ENCODE measurements at regions not wholly inside any gene's neighbourhood (a gene's known extent, or its start where the extent isn't known, plus 50 kb on each side); places are given as distances from the start of the nearest gene placed in this dataset.

- no peak for DNase-seq (ENCODE audit: low read depth in 1 of 2, low spot score in 1 of 2)
- Histone ChIP-seq H3K4me3 (no peak overlapping the region), H3K27me3 (no peaks in the 10 kb centered on the region), H3K9me3 (ENCODE audit: low read depth) (no peaks in the 10 kb centered on the region), H3K4me1 (ENCODE audit: low read depth) (peaks cover 3% of the 10 kb centered on the region), H3K27ac (no peak overlapping the region), H3K36me3 (no peaks in the 10 kb centered on the region)
- no peak for TF ChIP-seq CTCF (IDR thresholded peaks at IDR 0.05; ENCODE audit: low read depth, low read length)
Observed at GRCh38 chr11:80065086-80065485, 624.3 kb upstream of the TENM4 start.

- H3K27ac ChIP-seq = peak overlapping the region; percentile 42
- H3K4me3 ChIP-seq = no peak overlapping the region
- peak in 1 of 2 donors; percentile 76 for DNase-seq (ENCODE audit: low read depth in 1 of 2, low spot score in 1 of 2)
- no peaks in the 10 kb centered on the region for H3K27me3 ChIP-seq
- H3K4me1 ChIP-seq (ENCODE audit: low read depth) = peaks cover 4% of the 10 kb centered on the region
- H3K36me3 ChIP-seq = no peaks in the 10 kb centered on the region
- no peak for TF ChIP-seq CTCF (IDR thresholded peaks at IDR 0.05; ENCODE audit: low read depth, low read length)
- H3K9me3 ChIP-seq (ENCODE audit: low read depth) = no peaks in the 10 kb centered on the region
Observed at GRCh38 chr11:80061056-80061455, 620.2 kb upstream of the TENM4 start.

- H3K36me3 ChIP-seq = no peaks in the 10 kb centered on the region
- no peaks in the 10 kb centered on the region for H3K9me3 ChIP-seq (ENCODE audit: low read depth)
- TF ChIP-seq CTCF (IDR thresholded peaks at IDR 0.05; ENCODE audit: low read depth, low read length) = no peak
- H3K4me3 ChIP-seq = no peak overlapping the region
- no peak overlapping the region for H3K27ac ChIP-seq
- DNase-seq (ENCODE audit: low read depth in 1 of 2, low spot score in 1 of 2) = no peak
- no peaks in the 10 kb centered on the region for H3K4me1 ChIP-seq (ENCODE audit: low read depth)
- no peaks in the 10 kb centered on the region for H3K27me3 ChIP-seq
Observed at GRCh38 chr11:80054582-80055165, 613.8 kb upstream of the TENM4 start.

GRCh38 chr11:80048513-80048912 is 607.7 kb upstream of the TENM4 start:
- Histone ChIP-seq H3K4me1 (ENCODE audit: low read depth) (no peaks in the 10 kb centered on the region), H3K36me3 (no peaks in the 10 kb centered on the region), H3K4me3 (no peak overlapping the region), H3K9me3 (ENCODE audit: low read depth) (no peaks in the 10 kb centered on the region), H3K27me3 (no peaks in the 10 kb centered on the region), H3K27ac (no peak overlapping the region)
- TF ChIP-seq CTCF (IDR thresholded peaks at IDR 0.05; ENCODE audit: low read depth, low read length) = no peak
- DNase-seq (ENCODE audit: low read depth in 1 of 2, low spot score in 1 of 2) = no peak

GRCh38 chr11:80041136-80042000 is 600.5 kb upstream of the TENM4 start:
- TF ChIP-seq CTCF (IDR thresholded peaks at IDR 0.05; ENCODE audit: low read depth, low read length) = no peak

More at GRCh38 chr11:80041136-80042000, 600.5 kb upstream of the TENM4 start:
- Histone ChIP-seq H3K4me1 (ENCODE audit: low read depth) (peaks cover 23% of the 10 kb centered on the region), H3K27ac (no peak overlapping the region), H3K36me3 (no peaks in the 10 kb centered on the region), H3K9me3 (ENCODE audit: low read depth) (no peaks in the 10 kb centered on the region), H3K27me3 (no peaks in the 10 kb centered on the region), H3K4me3 (no peak overlapping the region)
- peak in 1 of 2 donors; percentile 20 for DNase-seq (ENCODE audit: low read depth in 1 of 2, low spot score in 1 of 2)
